A673 (cell line): ENCODE measurements at regions not wholly inside any gene's neighbourhood (a gene's known extent, or its start where the extent isn't known, plus 50 kb on each side); places are given as distances from the start of the nearest gene placed in this dataset.

Experiments
- BruUV-seq: library from RNA; stranded (reverse); fragments of 400-500 nt; replicated peaks from 2 replicates; lab custom pipeline; 2021; lab: Mats Ljungman, UMichigan
- CTCF ChIA-PET: fragments of 300-600 bp; sonication (Branson Sonifier 250); formaldehyde crosslinking; loops from one replicate; lab custom pipeline; 2022; ENCODE audit warnings: antibody characterized with exemption; lab: Charles Lee
- POLR2A ChIA-PET: fragments of 300-600 bp; sonication (Branson Sonifier 250); formaldehyde crosslinking; loops from one replicate; lab custom pipeline; 2022; ENCODE audit warnings: antibody characterized with exemption; ENCODE audit not compliant: low non-redundant PET; lab: Charles Lee
- DNase-seq: peaks from one replicate; pipeline ENCODE4 v3.0.0-alpha.2; 2015; ENCODE audit warnings: low spot score
- H3K27ac ChIP-seq: fragments of 200-600 bp; sonication (generic); 2 replicates; pipeline ENCODE4 v1.5.1; 2016; ENCODE audit warnings: mixed run types, low read depth, mild to moderate bottlenecking, mixed read lengths, antibody characterized with exemption, low read length; ENCODE audit not compliant: poor library complexity, severe bottlenecking
- H3K27me3 ChIP-seq: fragments of 200-600 bp; sonication (generic); replicated peaks from 2 replicates; pipeline ENCODE4 v1.6.1; 2017; ENCODE audit warnings: mixed run types, low read depth, mild to moderate bottlenecking, mixed read lengths, antibody characterized with exemption, low read length; ENCODE audit not compliant: insufficient read depth, poor library complexity
- H3K36me3 ChIP-seq: fragments of 200-600 bp; sonication (generic); 2 replicates; pipeline ENCODE4 v1.6.1; 2016; ENCODE audit warnings: mixed run types, mild to moderate bottlenecking, mixed read lengths, antibody characterized with exemption, low read length; ENCODE audit not compliant: insufficient read depth, poor library complexity, severe bottlenecking
- H3K4me1 ChIP-seq: fragments of 200-600 bp; sonication (generic); 2 replicates; pipeline ENCODE4 v1.6.1; 2017; ENCODE audit warnings: mixed run types, mild to moderate bottlenecking, mixed read lengths, antibody characterized with exemption, low read length; ENCODE audit not compliant: insufficient read depth, poor library complexity, severe bottlenecking
- H3K4me3 ChIP-seq: fragments of 200-600 bp; sonication (generic); 2 replicates; pipeline ENCODE4 v1.5.1; 2016; ENCODE audit warnings: low read depth, mixed run types, mild to moderate bottlenecking, mixed read lengths, low read length; ENCODE audit not compliant: poor library complexity, severe bottlenecking
- H3K9me3 ChIP-seq: fragments of 200-600 bp; sonication (generic); 2 replicates; pipeline ENCODE4 v1.6.1; 2016; ENCODE audit warnings: mixed run types, low read depth, mild to moderate bottlenecking, mixed read lengths, antibody characterized with exemption, low read length; ENCODE audit not compliant: poor library complexity, severe bottlenecking
- CTCF ChIP-seq: fragments of 300-800, 200-600 bp; sonication (generic); conservative IDR thresholded peaks from 2 replicates; pipeline ENCODE4 v1.5.1; 2017; ENCODE audit warnings: low read depth, mild to moderate bottlenecking, antibody characterized with exemption, low read length, moderate library complexity, mixed read lengths
- EZH2 ChIP-seq: fragments of 200-600 bp; sonication (generic); IDR thresholded peaks from 2 replicates; pipeline ENCODE4 v1.6.1; 2017; ENCODE audit warnings: borderline replicate concordance, low read depth, mild to moderate bottlenecking, mixed read lengths, antibody characterized with exemption, low read length; ENCODE audit not compliant: poor library complexity, severe bottlenecking
- intact Hi-C: fragments of 100-400 bp; cut with micrococcal nuclease; formaldehyde crosslinking; loops from one replicate; pipeline ENCODE4 v1.10.0; 2022; ENCODE audit not compliant: unreplicated experiment

- TF ChIP-seq CTCF (no peak), EZH2 (no peak)
- DNase-seq, result no peak
- POLR2A ChIA-PET, result interaction anchor here (0.5 kb wide), 1 partner anchor 178 kb away, joined by 3 read pairs; no protein-coding TSS in a partner anchor
These were observed 180.1 kb downstream of the DHX15 start for GRCh38 chr4:24404281-24404680.

GRCh38 chr4:24403265-24403664, 181.1 kb downstream of the DHX15 start:
- POLR2A ChIA-PET, result no interaction called here
- H3K36me3 ChIP-seq, result no peaks in the 10 kb centered on the region
- H3K4me3 ChIP-seq, result no peak overlapping the region
- no peaks in the 10 kb centered on the region for H3K9me3 ChIP-seq
- DNase-seq, result no peak
- intact Hi-C loops, result no loop called here
- H3K27ac ChIP-seq, result no peak overlapping the region
- no TSS peak for BruUV-seq
- TF ChIP-seq CTCF (no peak), EZH2 (no peak)
- H3K4me1 ChIP-seq, result no peaks in the 10 kb centered on the region
- no peaks in the 10 kb centered on the region for H3K27me3 ChIP-seq
- CTCF ChIA-PET, result no interaction called here

More at GRCh38 chr4:24404281-24404680, 180.1 kb downstream of the DHX15 start:
- H3K4me1 ChIP-seq, result no peaks in the 10 kb centered on the region
- intact Hi-C loops, result no loop called here
- CTCF ChIA-PET, result no interaction called here
- no peaks in the 10 kb centered on the region for H3K27me3 ChIP-seq
- BruUV-seq, result no TSS peak
- H3K9me3 ChIP-seq, result no peaks in the 10 kb centered on the region
- no peak overlapping the region for H3K27ac ChIP-seq
- no peak overlapping the region for H3K4me3 ChIP-seq
- H3K36me3 ChIP-seq, result no peaks in the 10 kb centered on the region

- no TSS peak for BruUV-seq
- no peak for TF ChIP-seq CTCF
- TF ChIP-seq EZH2, result no peak
- Histone ChIP-seq H3K27me3 (no peaks in the 10 kb centered on the region), H3K4me1 (no peaks in the 10 kb centered on the region), H3K9me3 (no peaks in the 10 kb centered on the region), H3K4me3 (no peak overlapping the region), H3K27ac (no peak overlapping the region), H3K36me3 (no peaks in the 10 kb centered on the region)
- ChIA-PET CTCF (no interaction called here), POLR2A (no interaction called here)
- DNase-seq, result no peak
- intact Hi-C loops, result no loop called here
These were observed 183.8 kb downstream of the DHX15 start for GRCh38 chr4:24400537-24400936.
